ENCODE measurements at regions not wholly inside any gene's neighbourhood (a gene's known extent, or its start where the extent isn't known, plus 50 kb on each side); places are given as distances from the start of the nearest gene placed in this dataset.

DNA sequence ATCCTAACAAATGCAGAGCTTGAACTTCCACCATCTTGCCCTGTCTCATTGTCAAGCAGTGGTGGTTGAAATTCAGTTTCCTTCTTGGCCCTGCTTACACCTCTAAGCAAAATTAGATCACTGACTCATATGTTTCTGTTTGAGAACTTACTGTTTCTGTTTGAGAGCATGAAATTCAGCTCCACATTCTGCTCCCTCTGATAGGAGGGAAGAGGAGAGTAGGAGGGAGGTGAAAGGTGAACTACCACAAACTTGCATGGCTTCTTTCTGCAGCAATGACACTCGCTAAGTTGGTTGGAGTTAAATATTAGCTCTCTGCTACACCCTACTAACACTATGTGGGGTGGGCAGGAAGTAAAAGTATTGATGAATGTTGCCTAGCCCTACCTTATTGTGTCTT, 117.8 kb upstream of the EDA2R start:
- TF ChIP-seq EZH2 (IDR thresholded peaks at IDR 0.05; ENCODE audit: insufficient read depth, poor library complexity, severe bottlenecking) (no peak), EZH2phosphoT487 (IDR thresholded peaks at IDR 0.05; ENCODE audit: insufficient read depth, low read depth) (no peak)
